HG03439 (cell line): ENCODE measurements at regions not wholly inside any gene's neighbourhood (a gene's known extent, or its start where the extent isn't known, plus 50 kb on each side); places are given as distances from the start of the nearest gene placed in this dataset.
"Not testable (repeated sequence)": the region's sequence is repeated elsewhere in the genome, so short reads cannot be mapped to it uniquely, and the experiment has no call there.

ENCODE experiments used
- ATAC-seq: cut with Tn5 transposase; IDR thresholded peaks from one replicate; pipeline ENCODE4 v1.9.1; 2021; ENCODE audit warnings: mild to moderate bottlenecking, moderate library complexity; ENCODE audit not compliant: unreplicated experiment

DNA sequence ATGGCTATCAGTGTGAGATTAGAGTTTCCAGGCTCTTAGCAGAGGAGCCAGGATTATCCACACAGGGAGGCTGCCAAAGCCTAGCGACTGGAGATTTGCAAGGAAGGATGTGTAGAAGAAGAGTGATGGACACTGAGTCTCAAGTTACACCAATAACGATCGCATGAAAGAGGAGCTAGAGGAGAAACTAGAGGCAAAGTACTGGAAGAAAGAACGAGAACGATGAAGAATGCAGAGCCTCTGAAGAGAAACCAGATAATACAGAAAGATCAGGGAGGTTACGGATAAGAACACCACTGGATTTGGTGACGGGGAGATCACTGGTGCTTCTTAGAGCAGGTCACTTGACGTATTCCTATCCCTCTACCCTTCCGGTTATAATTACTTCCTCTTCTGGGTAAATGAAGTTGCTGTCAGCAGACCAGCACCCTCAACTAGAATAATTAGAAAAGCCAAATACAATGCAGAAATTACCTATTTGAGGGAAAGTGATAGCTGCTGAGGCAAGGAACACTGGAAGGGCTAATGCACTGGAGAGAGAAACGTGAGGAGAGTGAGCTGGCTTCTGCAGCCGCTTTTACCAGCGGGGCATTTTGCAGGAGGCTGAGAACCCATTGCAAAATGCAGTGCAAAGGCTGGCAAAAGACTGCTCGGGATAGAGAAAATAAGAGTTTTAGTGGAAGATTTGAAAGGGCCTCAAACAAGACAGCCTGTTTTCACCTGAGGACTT, 93.1 kb upstream of the HIF1A start:
- ATAC-seq: no peak

DNA sequence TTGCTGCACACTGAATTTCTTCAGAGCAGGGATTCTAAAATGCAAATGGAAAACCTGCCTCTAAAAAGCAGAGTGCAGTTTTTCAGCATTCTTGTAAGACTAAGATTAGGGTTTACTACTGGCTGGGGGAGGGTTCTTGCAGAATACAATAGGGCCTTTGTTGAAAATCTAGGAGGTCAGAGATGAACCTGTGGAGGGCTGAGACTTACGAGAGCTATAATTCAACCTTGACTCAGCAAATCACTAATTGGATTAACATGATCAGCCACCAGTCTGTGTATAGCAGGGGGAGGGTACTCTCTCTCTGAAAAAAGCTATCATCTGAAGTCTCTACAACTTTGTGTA, 92.6 kb upstream of the HIF1A start:
- no peak for ATAC-seq

DNA sequence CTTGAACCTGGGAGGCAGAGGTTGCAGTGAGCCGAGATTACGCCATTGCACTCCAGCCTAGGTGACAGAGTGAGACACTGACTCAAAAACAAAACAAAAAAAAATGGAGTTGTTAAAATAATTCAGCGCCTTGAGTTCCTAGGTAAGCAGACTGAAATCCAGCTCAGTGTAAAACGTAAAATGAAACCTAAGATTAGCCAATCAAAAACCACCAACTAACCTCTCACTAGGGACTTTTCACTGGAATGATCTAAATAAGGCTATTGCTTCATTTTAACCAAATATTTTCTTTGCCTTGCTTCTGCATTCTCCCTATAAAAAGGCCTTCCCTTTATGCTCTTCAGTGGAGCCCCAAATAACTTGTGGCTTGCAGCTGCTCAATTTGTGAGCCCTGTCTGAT, 91.6 kb upstream of the HIF1A start:
- no peak for ATAC-seq

DNA sequence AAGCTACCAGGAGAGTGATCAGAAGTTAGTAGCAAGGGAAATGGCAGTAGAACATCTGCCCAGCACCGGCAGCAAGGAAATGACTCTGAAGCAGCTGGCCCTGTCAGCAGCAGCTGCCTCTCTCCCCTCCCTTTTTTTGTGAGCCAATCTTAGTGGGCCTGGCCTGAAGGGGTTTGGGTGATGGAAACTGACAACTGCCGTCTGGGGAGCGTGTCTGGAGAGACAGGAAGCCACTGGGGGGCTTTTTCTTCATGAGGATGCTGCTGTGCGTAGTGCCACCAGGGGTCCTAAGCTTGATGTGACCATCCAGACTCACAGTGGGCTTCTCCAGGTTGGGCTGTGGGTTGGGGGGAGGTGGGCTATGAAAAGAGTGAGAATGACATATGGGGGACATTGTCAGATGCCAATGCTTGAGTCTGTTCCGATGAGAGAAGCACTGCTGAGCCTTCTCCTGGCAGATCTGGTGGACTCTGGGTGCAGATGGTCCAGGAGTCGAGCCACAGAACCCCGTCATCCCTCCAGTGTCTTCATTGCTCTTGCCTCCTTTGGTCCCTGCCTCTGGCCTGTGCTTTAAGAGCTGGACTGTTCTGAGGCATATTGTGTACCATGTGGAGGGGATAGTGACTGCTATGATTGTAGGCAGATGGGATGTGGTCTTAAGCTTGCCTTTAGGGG, 87.6 kb upstream of the HIF1A start:
- ATAC-seq: no peak

DNA sequence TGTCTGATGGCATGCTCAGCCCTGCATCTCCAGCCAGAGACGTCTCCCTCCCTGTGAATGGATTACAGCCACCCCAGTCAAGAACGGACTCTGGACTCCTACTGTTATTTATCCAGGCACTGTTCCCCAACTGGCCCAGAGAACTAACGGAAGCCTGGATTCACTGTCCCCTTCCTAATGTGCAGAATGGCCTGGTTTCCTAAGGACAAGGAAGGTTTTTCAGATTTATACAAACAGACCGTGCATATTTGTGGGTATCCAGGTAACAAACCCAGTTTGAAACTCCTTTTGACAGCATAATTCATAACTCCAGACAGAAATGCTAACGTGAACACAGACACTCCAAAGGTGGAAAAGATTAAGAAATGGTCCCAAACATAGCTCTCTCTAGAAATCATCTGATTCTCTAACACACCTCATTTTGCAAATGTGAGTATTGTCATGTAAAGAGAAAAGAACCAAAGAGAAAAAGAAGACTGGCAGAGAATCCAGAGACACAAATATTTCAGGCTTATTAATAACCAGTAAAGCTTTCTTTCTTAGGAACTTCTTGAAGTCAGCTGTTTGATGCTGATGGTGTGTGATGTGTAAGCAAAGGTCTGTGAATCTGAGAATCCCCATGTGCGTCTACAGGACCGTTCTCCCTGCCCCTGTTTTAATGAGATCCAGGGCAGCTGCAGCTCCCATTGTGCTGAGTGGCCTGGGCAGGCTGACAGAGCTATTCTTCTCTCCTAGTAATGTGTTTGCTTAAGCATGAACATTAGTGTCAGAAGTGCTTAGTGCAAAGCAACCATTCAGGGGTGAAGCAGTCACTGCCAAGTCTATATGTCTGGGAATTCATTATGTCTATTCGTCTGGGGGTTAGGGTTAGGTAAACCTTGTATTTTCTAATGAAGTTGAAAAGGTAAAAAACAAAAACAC, 86.8 kb upstream of the HIF1A start:
- no peak for ATAC-seq

DNA sequence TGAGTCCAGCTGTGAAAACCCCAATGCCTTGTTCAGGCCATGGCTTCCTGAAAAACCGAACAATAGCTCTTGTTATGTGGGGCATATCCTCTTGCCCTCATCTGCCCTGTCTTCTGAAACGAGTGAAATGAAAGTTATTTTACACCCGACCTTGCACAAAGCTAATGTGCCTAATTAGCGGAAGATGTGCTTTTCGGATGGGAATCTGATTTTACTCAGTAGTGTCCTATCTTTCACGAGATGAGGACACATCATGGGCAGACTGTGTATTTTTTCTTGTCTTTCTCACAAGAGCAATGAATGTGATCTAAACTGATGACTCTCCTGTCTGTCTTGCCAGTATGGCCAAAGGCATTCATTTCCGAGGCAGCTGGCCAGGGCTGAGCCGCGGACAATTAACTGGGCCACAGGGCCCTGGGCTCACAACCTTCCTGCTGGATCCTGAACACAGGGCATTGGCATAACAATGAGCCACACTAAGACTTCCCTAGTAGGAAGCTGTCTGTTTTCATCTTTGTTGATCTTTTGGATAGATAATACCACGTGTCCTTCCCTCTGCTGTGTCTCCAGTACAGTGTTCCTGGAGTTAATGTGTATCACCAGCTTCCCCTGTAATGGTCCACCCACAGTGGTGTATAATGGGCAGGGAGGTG, 86.0 kb upstream of the HIF1A start:
- no peak for ATAC-seq

DNA sequence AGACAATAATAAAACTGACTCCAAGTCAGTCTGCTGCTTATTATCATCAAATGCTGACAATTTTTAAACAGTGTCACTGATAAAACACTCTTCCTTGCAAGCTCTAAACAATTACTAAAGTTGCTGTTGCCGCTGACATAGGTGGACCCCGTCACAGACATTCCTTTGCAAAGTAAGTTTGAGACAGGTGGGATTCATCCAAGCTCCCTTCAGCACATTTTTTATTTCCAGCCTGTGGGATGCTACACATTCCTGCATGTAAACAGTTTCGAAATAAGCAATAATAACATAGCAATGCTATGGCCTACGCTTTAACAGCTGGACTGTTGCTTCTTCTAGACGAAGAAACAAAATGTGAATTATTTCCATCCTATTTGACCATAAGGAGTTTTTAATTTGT, 85.4 kb upstream of the HIF1A start:
- ATAC-seq: no peak

DNA sequence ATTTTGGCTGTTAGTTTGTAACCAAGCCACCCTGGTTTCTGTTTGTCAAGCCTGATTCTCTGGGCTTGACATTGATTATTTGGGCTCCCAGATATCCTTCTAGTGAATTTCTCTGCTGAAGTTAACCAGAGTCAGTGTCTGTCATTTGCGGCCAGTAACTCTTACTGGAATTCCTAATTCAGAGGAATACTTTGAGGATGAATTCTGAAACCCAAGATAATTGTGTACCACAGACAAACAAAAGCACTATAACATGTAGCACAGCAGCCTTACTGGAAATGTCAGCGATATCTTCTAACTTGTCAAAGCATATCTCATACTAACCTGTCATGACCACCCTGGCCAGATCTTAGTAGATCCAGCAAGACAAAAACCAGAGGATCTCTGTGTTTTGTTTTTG, 84.4 kb upstream of the HIF1A start:
- no peak for ATAC-seq

DNA sequence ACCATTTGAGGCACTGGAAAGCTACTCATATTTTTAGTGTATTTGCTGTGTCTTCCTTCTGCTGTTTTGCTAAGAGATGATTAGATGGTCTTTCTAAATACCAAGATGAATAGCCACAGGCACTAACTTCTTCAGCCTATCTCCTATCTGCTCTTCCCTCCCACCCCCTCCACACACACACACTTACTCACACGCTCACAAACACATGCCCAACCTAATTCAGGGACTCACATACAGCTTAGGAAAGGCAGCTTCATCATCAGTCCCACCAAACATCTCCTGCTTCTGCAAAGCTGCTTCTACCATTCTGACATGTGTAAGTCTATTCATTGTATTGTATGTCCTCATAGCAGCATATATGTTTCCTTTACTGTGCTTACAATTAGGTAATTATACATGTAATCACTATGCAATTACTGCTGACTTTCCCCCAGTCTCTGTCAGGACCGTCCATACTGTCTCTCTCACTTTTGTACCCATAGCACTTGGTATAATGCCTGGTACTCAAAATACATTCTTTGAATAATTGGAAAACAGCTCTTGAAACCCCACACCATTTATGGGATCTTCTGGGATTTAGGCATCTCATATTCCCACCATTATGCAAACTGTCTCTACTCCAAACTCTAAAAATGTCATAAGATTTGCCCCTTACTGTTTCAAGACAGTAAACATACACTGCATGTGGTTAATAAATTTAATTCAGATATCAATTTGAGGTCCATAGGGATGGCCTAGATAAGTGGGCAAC, 83.3 kb upstream of the HIF1A start:
- no peak for ATAC-seq

DNA sequence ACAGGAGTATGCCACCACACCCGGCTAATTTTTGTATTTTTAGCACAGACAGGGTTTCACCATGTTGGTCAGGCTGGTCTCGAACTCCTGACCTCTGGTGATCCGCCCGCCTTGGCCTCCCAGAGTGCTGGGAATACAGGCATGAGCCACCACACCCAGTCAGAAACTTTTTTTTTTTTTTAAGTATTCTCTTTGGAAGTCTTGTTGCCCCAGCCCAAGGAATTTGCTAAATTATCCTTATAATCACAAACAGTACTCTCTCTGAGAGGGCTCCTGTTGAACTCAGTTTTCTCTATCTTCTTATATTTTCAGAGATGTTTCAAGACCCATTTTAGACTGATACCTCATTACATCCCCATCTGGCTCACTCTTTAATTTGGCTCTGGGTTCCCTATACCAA, 82.3 kb upstream of the HIF1A start:
- not testable (repeated sequence) for ATAC-seq

DNA sequence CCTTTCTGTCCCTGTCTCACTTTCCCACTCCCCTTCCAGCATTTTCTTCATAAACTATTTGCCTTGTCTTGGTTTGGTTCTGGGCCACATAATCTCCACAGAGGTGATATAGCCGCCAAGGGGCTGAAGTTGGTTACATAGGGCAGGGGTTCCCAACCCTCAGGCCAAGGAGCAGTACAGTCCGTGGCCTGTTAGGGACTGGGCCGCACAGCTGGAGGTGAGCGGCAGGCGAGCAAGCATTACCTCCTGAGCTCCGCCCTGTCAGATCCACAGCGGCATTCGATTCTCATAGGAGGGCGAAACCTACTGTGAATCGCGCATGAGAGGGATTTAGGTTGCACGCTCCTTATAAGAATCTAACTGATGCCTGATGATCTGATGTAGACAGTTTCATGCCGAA, 80.6 kb upstream of the HIF1A start:
- ATAC-seq: no peak

DNA sequence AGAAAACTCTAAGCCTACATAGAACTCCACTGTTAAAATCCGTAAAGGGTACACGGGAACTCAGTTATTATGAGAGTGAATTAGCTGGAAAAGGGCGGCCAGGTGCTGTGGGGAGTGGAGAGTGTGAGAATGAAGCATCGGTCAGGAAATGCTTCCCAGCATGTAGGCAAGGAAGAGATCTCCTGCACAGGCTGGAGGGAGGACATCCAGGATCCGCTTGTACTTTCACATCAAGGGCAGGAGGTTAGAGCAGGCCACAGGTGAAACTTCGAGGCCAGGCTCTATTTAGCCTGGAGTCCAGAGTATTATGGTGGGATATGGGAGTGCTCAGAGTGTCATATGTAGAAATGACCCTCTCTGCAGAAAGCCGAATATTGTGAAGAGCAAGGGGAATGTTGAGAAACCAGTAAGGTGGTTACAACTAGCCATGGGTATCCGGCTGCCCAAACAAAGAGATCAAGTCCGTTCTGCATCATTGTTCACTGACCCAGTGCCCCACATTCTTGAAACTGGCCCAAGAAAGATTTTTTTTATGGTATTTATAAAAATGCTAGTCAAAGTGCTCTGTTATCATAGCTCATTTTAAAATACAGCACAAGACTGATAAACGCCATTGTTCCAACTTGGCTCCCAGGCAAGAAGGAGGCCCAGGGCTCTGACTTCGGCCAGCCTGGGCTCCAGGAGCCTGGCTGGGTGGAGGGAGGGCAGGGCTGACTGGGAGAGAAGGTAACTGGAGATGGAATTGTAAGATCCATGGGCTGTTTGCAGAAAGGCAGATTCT, 79.4 kb upstream of the HIF1A start:
- no peak for ATAC-seq

DNA sequence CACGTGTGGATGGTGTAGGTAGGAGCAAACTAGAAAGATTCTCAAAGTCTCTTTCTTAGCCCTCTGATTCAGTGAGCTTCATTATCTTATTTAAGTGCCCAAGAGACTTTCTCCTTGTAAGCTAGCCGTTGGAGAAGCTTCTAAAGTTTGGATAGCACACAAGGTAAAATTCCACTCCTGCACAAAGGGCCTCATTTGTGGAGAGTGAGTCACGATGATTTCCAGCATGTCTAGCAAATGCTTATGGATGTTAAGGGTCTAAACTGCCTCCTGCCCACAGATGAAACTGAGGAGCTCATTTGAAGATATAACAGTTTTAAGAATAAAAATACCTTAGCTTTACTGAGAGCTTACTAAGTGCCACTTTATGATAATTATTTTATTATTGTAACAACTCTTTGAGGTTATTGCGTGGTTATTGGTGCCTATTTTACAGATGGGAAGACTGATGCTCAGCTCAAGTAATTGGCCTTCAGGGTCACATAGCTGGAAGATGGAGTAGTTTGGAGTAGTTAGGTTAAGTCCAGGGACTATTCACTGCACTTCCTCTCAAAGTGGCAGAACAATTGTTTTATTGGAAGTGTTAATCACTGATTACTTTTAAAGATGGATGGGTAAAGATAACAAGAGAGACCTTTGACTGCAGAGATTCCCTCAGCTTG, 78.7 kb upstream of the HIF1A start:
- no peak for ATAC-seq

DNA sequence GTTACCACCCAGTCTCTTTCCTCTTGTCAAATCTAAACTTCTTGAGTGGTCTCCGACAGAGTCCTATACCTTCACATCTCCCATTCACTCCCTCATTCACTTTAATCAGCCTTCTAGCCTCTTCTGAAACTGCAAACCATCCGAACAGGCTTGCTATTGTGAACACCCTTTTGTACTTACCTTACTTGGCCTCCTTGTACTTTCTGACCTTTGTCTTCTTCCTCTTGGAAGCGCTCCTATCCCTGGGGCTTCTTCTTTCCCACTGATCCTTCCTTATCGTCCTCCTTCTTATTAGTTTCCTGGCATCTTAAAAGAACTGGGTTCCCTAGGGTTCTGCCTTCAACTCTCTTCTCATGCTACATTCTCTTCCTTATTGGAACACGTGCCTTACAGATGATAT, 76.9 kb upstream of the HIF1A start:
- no peak for ATAC-seq

DNA sequence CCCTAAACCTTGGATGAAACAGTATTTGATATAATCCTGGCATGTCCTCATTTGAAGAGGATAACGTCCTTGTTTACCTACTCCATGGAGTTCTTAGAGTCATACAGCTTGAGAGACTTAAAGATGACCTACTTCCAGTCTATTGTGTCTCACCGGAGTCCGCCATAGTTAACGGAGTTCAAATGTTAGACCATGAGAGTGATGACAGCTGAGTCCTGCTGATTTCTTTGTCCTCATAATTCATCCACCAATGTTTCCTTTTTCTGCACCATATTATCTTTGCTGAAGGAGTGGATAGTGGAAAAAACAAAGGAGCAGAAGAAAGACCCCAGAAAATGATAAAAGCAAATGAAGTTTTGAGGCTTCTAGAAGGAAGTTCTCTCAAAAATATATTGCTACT, 75.8 kb upstream of the HIF1A start:
- no peak for ATAC-seq

DNA sequence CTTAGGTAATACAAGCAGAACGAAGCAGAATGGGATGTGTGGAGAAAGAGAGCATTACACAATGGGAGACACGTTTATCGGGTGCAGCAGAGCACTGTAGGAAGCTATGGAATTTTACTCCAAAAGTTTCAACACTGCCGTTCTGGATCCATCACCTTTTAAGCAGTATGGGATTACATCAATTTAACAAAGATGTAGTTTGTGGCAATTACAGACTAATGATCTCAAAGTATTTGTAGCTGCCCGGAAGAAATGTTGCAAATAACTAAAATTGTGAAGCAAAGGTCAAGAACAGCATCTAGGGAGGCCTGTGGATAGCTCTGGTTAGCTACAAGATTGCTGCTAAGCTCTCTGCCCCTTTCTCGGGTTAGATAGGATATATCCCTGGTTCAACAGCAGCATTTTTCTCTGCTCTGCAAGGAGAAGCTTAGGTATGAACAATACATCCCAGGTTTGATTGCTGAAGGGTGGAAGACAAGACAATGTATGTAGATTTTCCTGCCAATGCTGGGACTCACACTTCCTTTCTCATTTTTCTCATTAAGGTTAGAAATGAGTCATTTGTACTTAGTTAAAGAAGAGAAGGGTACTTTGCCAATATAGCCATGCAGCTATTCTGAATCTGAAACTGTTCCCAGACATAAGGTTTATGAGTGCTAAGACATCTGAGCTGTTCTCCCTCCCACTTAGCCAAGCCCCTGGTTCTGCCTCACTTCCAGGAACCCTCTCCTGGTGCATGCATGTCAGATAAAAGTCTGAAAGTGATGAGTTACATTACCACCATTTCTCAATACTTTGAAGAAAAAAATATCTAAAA, 75.0 kb upstream of the HIF1A start:
- ATAC-seq: no peak

DNA sequence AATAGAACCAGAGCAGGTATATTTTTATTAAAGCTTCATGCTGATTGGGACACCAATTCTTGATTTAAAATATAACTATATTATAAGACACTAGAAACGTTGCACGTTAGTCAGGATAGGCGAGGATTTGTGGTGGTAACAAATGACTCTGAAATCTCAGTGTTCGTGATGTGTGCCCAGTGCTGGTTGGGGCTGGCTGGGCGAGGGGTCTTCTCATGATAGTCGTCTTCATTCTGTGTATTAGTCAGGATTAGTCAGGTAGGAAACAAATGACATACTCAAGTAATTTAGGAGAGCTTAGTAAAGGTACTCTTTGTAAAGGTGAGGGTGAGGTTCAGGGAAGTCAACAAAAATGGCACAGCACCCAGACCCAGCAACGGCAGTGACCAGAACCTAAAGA, 73.9 kb upstream of the HIF1A start:
- ATAC-seq: no peak

DNA sequence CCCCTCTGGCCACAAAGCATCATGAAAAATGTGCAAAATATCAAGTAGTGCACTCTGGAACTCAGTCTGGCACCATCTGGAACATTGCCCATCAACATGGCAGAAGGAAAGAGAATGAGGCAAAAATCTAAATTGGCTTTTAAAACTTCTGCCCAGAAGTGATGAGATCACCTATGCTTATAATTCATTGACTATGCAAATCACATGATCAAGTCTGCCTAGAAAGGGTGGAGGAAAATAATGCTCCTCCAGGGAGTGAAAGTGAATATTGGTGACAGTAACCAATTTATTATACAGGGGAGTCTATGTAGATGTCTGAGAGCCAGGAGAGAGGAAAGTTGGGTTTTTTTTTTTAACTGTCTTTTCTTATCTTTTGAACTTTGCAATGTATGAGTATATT, 73.3 kb upstream of the HIF1A start:
- no peak for ATAC-seq

DNA sequence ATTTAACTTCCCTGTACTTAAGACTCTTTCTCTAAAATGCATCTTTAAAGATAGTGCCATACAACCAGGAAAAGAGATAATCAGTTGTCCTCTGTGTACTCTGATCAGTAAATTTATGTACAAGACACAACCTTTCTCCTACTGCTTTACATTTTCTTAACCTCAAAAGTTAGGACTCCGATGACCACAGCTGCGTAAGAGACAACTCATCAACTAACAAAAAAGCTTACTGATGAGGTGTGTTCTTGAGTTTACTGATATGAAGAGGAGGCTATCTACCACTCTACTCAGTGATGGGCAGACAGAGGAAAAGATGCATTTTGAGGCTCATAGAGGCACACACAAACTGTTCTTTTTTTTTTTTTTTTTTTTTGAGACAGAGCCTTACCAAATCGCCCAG, 71.4 kb upstream of the HIF1A start:
- ATAC-seq: no peak
